Neural crest cell (in vitro differentiated cells): ENCODE measurements at regions not wholly inside any gene's neighbourhood (a gene's known extent, or its start where the extent isn't known, plus 50 kb on each side); places are given as distances from the start of the nearest gene placed in this dataset.

ENCODE experiments used
- DNase-seq: peaks from one replicate; pipeline ENCODE4 v3.0.0; 2021; ENCODE audit warnings: low read depth, mixed read lengths, low spot score
- H3K27ac Mint-ChIP-seq: one replicate; pipeline ENCODE4 v1.8.0; 2021; ENCODE audit warnings: mild to moderate bottlenecking, mixed read lengths; ENCODE audit not compliant: unreplicated experiment
- H3K27me3 Mint-ChIP-seq: 2 replicates; pipeline ENCODE4 v1.8.0; 2021; ENCODE audit warnings: low read depth, mild to moderate bottlenecking, mixed read lengths
- H3K36me3 Mint-ChIP-seq: 2 replicates; pipeline ENCODE4 v1.8.0; 2021; ENCODE audit warnings: low read depth, mild to moderate bottlenecking, mixed read lengths
- H3K4me1 Mint-ChIP-seq: 2 replicates; pipeline ENCODE4 v1.8.0; 2021; ENCODE audit warnings: mixed read lengths
- H3K4me3 Mint-ChIP-seq: one replicate; pipeline ENCODE4 v1.8.0; 2021; ENCODE audit warnings: mild to moderate bottlenecking, mixed read lengths
- H3K9me3 Mint-ChIP-seq: 2 replicates; pipeline ENCODE4 v1.8.0; 2021; ENCODE audit warnings: mixed read lengths
- CTCF ChIP-seq: fragments of 200-600 bp; sonication (generic); conservative IDR thresholded peaks from 2 replicates; pipeline ENCODE4 v1.5.0; 2021; ENCODE audit warnings: antibody characterized with exemption, mild to moderate bottlenecking

DNA sequence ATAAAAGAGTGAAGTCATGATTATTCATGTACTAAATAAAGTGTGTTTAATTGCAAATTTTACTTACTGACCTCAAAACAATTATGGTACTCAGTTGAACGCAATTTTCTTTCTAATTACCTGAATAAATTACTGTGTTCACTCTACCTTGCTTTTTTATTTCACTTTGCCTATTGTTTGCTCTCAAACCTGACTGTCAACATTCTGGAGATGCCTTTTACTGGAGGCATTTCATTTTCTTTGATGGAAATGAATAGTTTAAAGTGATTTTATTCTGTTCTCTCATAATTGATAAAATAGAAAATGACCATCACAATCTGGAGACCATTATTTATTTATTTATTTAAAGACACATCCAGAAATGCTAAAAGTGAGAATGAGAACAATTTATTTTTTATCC is 811.5 kb upstream of the ATXN8OS start:
- Mint-ChIP-seq H3K9me3 (no peaks in the 10 kb centered on the region), H3K4me1 (no peaks in the 10 kb centered on the region), H3K27me3 (no peaks in the 10 kb centered on the region), H3K27ac (no peak overlapping the region), H3K4me3 (no peak overlapping the region), H3K36me3 (no peaks in the 10 kb centered on the region)
- no peak for DNase-seq
- no peak for TF ChIP-seq CTCF

DNA sequence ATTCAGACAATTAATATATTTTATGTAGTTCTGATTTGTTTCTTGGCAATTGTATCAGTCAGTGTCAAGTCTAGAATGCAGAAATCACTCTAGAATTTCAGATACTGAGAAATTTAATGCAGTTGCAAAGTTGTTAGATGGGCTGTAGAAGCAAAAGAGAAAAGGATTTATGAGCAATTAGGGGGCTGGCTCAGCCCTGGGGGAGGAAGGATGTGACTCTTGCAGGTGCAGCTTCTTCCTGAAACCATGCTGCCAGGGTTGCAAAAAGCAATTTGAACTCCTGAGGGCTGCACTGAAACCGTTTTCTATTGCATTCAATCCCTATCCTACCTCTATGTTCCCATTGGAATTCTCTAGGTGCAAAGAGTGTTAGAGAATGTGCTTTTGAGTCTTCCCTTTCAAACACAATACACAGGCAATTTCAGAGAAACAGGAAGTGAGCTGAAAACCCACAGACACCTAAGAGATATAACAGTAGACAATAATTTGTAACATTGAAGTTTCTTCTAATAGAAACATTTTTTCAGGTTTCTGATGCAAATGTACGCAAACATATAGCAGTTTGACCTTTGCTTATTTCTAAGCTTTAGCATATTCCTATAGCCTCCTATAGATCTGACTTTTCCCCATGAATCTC is 814.7 kb upstream of the ATXN8OS start:
- Mint-ChIP-seq H3K27me3 (no peaks in the 10 kb centered on the region), H3K9me3 (no peaks in the 10 kb centered on the region), H3K36me3 (no peaks in the 10 kb centered on the region), H3K27ac (no peak overlapping the region), H3K4me1 (no peaks in the 10 kb centered on the region), H3K4me3 (no peak overlapping the region)
- no peak for TF ChIP-seq CTCF
- no peak for DNase-seq

GRCh38 chr13:69291292-69291906 is 816.2 kb upstream of the ATXN8OS start:
- Mint-ChIP-seq H3K4me1 (no peaks in the 10 kb centered on the region), H3K4me3 (no peak overlapping the region), H3K27me3 (no peaks in the 10 kb centered on the region), H3K9me3 (no peaks in the 10 kb centered on the region), H3K27ac (no peak overlapping the region), H3K36me3 (no peaks in the 10 kb centered on the region)
- no peak for DNase-seq
- no peak for TF ChIP-seq CTCF

- peaks cover 2% of the 10 kb centered on the region for H3K9me3 Mint-ChIP-seq
- H3K27ac Mint-ChIP-seq = no peak overlapping the region
- H3K4me3 Mint-ChIP-seq = no peak overlapping the region
- no peaks in the 10 kb centered on the region for H3K4me1 Mint-ChIP-seq
- DNase-seq = no peak
- no peaks in the 10 kb centered on the region for H3K36me3 Mint-ChIP-seq
- H3K27me3 Mint-ChIP-seq = no peaks in the 10 kb centered on the region
- no peak for TF ChIP-seq CTCF
These were observed 819.6 kb upstream of the ATXN8OS start for GRCh38 chr13:69288026-69288425.

- H3K27ac Mint-ChIP-seq = no peak overlapping the region
- peaks cover 2% of the 10 kb centered on the region for H3K9me3 Mint-ChIP-seq
- H3K36me3 Mint-ChIP-seq = peaks cover 2% of the 10 kb centered on the region
- no peak for DNase-seq
- no peak for TF ChIP-seq CTCF
- H3K4me1 Mint-ChIP-seq = no peaks in the 10 kb centered on the region
- H3K27me3 Mint-ChIP-seq = no peaks in the 10 kb centered on the region
- no peak overlapping the region for H3K4me3 Mint-ChIP-seq
These were observed 820.5 kb upstream of the ATXN8OS start for GRCh38 chr13:69287050-69287698.
